Stimulated activated CD4-positive, alpha-beta T cell treated with anti-CD3 and anti-CD28 coated beads, TNF-alpha, amount 100 ng/mL, for 4 hours (primary cell): ENCODE measurements at regions not wholly inside any gene's neighbourhood (a gene's known extent, or its start where the extent isn't known, plus 50 kb on each side); places are given as distances from the start of the nearest gene placed in this dataset.

ENCODE experiments used
- DNase-seq, 3 experiments: peaks; one replicate each; pipeline ENCODE4 v3.0.0-alpha.2; 2020; ENCODE audit warnings: low read depth in 3 of 3

GRCh38 chr11:79925570-79925969, 484.7 kb upstream of the TENM4 start:
- no peak for DNase-seq

GRCh38 chr11:79922641-79923040, 481.8 kb upstream of the TENM4 start:
- no peak for DNase-seq

- DNase-seq: no peak
These were observed 479.6 kb upstream of the TENM4 start for GRCh38 chr11:79920480-79920879.

DNA sequence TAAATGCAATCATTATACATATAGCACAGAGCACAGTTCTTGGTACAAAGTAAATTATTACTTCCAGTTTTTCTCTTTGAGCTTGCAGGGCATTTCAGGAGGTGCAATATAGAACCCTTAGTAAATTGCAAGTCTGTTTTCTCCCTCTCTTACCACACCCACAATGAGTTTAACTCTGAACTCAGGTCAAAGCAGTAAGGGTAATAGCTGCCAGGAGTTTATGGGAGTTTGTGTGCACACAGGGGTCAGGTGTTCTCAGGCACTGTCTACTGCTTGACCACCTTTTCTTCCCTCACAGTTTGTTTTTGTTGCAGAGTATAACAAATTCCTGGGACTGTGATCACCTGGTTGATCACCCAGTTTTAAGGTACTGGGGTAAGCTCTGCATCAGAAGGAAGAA, 478.5 kb upstream of the TENM4 start:
- no peak for DNase-seq

- no peak for DNase-seq
These were observed 478.0 kb upstream of the TENM4 start for GRCh38 chr11:79918846-79919245.

- no peak for DNase-seq
These were observed 465.3 kb upstream of the TENM4 start for GRCh38 chr11:79906164-79906563.

- no peak for DNase-seq
These were observed 461.7 kb upstream of the TENM4 start for GRCh38 chr11:79902493-79902892.

DNA sequence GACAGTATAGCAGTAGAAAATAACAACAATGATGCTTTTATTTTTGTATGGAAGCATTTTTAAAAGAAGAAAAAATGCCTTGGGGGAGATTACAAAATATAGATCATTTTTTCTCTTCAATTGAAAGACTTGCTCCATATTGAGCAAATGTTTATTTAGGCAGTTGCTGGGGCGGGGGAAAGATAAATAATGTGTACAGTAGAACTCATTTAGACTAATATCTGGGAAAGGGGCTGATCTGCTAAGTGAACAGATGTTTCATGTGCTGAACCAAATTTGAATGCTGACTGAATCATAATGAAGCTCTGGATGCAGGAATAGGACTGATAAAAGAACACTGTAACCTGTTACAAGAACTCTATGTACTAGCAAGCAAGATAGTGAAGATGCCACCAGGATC, 457.1 kb upstream of the TENM4 start:
- no peak for DNase-seq

DNA sequence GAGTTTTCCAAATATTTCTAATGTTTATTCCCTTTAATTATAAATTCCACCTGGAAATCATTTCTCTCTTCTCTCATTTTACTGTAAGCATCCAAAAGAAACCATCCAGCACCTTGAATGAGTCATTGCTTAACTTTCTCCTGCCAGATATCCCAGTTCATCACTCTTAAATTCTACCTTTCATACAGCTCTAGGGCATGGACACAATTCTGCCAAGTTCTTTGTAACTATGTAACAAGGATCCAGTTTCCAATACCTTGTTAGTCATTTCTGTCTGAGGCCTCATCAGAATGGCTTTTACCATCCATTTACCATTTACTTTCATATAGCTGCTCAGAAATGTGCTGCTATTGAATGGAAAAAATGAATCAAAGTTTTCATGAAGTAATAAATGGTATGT, 455.4 kb upstream of the TENM4 start:
- DNase-seq: no peak

DNA sequence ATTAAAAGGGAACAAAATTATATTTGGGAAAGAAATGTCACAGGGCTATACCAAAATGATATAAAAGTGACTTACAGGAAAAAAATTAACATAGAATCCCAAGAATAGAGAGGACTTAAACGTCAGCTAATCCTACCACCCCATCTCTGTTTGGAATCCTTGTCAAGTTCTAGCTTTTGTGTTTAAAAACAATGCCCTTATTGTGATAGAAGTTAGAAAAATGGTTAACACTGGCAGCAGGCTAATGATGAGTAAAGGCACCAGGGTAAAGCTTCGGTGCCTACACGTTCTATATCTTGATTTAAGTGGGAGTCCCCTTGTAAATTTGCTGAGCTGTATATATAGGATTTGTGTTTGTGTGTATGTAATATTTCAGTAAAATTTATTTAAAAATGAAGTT, 453.3 kb upstream of the TENM4 start:
- no peak for DNase-seq

GRCh38 chr11:79890272-79890671, 449.4 kb upstream of the TENM4 start:
- no peak for DNase-seq

- no peak for DNase-seq
These were observed 424.1 kb upstream of the TENM4 start for GRCh38 chr11:79864882-79865281.

GRCh38 chr11:79860336-79860735, 419.5 kb upstream of the TENM4 start:
- no peak for DNase-seq

DNA sequence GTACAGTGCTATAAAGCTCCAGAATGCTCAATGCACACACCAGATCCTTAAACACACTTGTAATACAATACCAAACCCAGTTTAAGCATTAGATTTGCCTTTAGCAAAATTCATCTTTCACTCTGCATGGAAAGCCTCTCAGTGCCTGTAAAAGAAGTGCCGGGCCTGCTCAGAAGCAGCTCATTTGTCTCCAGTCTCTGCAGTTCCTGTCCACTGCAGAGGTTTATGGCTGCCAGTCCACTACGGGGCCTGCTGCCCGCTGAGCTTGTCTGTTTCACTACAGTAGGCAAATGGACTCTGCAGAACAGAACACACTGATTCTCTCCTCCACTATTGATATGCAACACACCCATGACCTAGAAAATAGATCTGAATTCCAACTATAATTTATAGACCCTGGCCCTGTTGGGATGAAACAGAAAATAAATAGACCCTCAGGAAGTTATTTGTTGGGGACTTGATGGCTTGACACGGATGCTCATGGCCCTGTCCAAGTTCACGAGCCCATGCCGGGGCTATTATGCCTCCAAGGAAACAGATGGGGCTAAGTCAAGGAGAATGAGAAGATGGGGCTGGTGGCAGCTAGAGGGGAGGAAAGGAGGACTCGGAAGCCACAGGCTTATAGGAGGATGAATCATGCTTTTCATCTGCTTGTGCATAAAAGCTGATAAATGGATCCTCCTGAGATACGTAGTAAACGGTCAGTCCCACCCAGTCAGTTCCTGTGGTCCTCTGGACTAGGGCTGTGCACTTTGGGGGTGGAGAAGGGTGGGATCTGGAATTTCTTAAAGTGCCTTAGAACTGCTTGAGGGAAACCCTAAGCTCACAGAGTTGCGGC, 416.8 kb upstream of the TENM4 start:
- DNase-seq: no peak

- DNase-seq: no peak
These were observed 411.3 kb upstream of the TENM4 start for GRCh38 chr11:79852176-79852575.

DNA sequence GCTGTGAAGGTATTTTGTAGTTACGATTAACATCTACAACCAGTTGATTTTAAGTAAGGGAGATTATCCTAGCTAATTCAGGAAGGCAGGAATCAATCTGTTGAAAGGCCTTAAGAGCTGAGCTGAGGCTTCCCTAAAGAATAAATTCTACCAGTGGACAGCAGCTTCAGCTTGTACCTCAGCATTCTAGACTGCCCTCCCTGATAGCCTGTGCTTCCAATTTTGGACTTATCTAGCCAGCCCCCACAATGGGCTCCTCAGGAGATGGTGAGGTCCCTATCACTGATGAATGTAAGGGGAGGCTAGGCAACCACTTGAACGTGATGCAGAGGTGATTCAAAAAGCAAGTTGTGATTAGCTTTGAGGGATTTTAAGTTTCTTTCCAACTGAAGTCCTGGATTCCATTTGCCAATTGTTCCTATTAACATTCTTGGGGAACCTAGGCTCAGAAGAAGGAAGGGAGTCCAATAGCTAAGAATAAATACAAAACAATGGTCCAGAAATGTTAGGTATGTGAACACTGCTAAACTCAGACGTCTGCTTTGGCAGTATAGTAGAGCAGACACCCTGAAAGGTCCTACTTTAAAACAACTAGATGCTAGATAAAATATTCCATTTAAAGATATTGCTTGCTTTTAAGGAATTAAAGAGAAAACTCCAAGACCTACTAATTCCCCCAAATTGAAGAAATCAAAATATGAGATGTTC, 404.3 kb upstream of the TENM4 start:
- no peak for DNase-seq

DNA sequence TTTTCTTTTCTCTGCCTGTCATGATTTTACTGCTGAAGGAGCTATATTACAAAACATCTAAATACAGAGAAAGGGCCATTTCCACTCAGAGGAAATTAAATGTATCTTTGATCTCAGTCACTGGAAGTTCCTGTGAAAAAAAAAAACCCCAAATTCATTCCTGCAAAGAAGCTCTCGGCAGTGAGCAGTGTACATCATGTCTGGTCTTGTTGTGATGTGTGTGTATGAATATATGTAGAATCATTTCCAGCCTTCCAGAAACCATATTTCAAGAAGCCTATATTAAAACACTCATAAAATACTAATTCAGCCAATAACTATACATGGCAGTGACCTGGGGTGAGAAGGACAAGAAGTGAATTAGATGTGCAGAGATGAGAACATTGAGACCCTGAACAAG, 393.2 kb upstream of the TENM4 start:
- no peak for DNase-seq

DNA sequence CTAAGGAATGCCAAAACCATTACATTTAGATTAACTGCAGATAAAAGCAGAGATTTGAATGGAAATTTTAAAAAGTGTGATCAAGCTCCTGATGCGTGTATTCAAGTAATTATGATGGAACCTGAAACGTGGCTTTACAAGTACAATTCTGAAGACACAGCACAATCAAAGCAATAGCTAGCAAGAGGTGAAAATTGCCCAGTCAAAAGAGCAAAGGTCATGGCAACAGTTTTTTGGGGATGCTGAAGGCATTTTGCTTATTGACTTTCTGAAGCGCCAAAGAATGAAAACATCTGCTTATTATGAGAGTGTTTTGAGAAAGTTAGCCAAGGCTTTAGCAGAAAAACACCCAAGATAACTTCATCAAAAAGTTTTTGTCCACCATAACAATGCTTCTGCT, 389.6 kb upstream of the TENM4 start:
- DNase-seq: no peak

- DNase-seq: no peak
These were observed 389.1 kb upstream of the TENM4 start for GRCh38 chr11:79829891-79830290.

- no peak for DNase-seq
These were observed 381.9 kb upstream of the TENM4 start for GRCh38 chr11:79822766-79823165.

DNA sequence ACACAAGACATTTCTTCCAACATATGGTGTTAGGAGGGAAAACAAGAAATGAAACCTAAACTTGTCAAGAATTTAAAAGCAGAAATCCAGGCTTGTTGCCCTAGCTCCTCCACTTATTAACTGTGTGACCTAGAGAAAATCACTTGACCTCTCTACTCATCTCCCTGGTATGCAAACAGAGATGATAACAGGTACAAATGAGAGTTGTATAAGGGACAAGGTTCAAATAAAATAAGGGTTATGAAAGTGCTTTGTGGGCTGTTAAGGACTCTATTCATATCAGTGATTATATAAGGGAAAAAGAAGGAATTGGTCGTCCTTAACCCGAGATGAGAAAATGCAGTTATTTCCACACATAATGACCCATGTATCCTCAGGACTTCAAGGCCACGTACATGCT, 372.7 kb upstream of the TENM4 start:
- DNase-seq: no peak

DNA sequence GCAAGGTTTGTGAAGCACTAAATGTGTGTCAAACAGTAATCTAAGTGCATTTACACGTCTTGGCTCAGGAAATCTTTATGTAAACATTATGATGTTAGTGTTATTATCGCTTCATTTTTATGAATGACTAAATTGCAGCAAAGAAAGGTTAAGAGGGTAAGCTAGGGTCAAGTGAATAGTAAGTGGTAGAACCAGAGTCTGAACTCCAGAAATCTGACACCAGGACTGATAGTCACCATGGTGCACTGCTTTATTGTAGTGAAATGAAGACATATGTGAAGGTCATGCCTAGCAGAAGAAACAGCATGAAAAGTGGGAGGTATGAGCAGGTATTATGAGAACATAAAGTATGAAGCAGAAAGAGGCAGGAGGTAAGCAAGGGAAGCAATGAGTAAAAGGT, 368.7 kb upstream of the TENM4 start:
- DNase-seq: no peak

DNA sequence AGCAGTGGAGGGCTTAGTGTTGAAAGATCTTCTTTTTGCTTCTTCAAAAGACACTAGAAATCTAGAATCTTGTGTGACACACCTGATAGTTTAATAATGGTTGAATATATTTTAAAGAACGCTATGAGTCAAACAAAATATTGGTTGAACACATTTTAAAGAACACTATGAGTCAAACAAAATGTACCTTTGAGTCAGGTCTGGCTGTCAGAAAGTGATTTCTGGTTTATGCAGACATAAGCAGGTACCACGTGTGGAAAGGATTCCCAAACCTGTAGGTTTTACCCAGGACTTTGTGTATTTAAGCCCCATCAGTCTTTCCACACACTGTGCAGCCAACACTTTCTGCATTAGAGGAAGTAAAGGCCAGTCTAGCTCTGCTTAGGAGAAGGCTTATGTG, 366.7 kb upstream of the TENM4 start:
- DNase-seq: no peak
